Mucosa of gallbladder (tissue), 1 donor: ENCODE measurements at regions not wholly inside any gene's neighbourhood (a gene's known extent, or its start where the extent isn't known, plus 50 kb on each side); places are given as distances from the start of the nearest gene placed in this dataset.
"Not testable (repeated sequence)": the region's sequence is repeated elsewhere in the genome, so short reads cannot be mapped to it uniquely, and the experiment has no call there.

ENCODE experiments used
- DNase-seq: peaks from one replicate; pipeline ENCODE4 v3.0.0-alpha.2; 2020; ENCODE audit warnings: low spot score
- donor health status: DM: no; HTN: no; CAD: no.

DNA sequence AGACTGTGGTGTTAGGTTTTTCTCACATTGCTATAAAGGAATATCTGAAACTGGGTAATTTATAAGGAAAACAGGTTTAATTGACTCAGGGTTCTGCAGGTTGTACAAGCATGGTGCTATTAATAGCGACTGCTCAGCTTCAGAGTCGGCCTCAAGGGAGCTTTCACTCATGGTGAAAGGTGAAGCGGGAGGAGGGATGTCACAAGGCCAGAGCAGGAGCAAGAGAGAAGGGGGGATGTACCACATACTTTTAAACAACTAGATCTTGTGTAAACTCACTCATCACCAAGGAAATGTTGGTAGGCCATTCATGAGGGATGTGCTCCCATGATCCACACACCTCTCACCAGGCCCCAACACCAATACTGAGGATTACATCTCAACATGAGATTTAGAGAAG, 313.2 kb downstream of the UBE2NL start:
- not testable (repeated sequence) for DNase-seq

DNA sequence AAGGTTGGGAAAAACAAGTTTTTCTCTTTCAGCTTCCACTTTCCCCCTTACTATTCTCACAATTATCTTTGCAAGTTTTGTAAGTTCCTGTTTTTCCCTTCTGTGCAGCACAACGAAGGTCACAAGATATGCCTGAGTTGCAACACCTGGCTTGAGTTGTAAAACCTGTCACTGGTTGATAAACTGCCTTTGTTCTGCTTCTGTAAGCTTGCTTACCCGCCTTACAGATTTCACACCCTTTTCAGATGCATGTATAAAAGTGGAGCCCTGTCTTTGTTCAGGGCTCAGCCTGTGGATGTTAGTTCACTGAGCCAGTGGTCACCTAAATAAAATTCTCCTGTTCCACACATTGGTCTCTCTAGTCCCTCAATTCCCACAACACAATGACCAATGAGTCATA, 318.9 kb downstream of the UBE2NL start:
- DNase-seq = not testable (repeated sequence)

DNA sequence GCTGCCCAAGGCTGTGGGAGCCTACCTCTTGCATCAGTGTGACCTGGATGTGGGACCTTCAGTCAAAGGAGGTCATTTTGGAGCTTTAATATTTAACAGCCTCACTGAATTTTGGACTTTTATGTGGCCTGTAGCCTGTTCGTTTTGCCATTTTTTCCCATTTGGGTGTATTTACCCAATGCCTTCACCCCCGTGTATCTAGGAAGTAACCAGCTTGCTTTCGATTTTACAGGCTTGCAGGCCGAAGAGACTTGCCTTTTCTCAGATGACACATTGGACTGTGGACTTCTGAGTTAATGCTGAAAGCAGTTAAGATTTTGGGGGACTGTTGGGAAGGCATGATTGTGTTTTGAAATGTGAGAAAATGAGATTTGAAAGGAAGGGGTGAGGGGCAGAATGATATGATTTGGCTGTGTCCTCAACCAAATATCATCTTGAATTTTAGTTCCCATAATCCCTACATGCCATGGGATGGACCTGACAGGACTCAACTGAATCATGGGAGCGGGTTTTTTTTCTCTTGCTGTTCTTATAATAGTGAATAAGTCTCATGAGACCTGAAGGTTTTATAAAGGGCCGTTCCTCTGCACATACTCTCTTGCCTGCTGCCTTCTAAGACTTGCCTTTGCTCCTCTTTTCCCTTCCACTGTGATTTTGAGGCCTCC, 324.6 kb downstream of the UBE2NL start:
- DNase-seq = not testable (repeated sequence)

DNA sequence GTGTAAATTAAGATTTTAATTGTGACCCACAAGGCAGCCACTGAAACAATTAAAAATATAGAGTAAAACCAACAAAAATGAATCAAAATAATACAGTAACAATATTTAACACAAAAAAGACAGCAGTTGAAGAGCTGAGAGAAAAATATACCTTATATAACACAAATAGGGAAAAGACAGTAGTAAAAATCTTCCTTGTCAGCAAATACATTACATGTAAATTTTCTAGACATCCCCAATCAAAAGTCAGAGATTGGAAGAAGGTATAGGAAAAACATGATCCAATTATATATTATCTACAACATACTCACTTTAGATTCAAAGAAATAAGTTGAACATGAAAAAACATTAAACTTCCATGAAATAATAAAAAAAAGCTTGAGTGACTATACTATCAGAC, 330.8 kb downstream of the UBE2NL start:
- no peak for DNase-seq

DNA sequence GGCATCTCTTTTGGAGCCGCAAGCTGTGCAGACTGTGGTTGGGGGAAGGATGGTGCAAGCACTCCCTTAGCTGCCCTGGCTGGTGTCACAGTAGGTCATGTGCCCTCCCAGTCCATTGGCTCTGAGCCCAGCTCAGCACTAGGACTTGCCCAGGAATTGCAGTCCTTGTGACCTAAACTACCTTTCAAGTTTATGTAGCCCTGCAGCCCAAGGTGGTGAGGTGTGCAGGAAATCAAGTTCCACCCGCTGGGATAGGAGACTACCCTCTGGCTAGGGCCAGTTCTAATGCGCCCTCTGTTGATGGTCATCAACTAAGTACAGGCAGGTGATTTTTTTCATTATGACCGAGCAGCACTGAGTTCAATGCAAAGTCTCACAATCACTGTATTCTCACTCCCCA, 335.2 kb downstream of the UBE2NL start:
- no peak for DNase-seq

DNA sequence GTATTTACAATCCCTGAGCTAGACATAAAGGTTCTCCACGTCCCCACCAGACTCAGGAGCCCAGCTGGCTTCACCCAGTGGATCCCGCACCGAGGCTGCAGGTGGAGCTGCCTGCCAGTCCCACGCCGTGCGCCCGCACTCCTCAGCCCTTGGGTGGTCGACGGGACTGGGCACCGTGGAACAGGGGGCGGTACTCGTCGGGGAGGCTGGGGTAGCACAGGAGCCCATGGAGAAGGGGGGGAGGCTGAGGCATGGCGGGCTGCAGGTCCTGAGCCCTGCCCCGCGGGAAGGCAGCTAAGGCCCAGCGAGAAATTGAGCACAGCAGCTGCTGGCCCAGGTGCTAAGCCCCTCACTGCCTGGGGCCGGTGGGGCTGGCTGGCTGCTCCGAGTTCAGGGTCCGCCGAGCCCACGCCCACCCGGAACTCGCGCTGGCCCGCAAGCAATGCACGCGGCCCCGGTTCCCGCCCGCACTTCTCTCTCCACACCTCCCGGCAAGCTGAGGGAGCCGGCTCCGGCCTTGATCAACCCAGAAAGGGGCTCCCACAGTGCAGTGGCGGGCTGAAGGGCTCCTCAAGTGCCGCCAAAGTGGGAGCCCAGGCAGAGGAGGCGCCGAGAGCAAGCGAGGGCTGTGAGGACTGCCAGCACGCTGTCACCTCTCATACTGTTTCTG, 347.4 kb downstream of the UBE2NL start:
- not testable (repeated sequence) for DNase-seq

DNA sequence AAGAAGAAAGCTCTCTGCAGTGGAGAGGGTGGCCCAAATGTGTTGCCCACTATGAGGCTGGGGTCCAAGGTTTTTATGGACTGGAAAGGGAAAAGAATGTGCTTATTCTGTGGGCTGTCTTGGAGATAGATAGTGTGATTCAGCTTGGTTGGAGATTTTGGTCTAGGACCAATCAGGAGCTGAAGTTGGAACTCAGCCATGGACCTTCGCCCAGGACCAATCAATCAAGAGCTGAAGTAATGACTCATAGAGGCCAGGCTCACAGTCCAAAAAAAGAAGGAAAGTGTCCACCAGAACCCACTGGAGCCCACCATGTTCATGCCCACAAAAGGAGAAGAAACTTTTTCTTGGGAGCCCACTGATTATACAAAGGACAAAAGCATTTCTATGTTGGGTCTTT, 369.5 kb downstream of the UBE2NL start:
- peak; percentile 23 for DNase-seq

DNA sequence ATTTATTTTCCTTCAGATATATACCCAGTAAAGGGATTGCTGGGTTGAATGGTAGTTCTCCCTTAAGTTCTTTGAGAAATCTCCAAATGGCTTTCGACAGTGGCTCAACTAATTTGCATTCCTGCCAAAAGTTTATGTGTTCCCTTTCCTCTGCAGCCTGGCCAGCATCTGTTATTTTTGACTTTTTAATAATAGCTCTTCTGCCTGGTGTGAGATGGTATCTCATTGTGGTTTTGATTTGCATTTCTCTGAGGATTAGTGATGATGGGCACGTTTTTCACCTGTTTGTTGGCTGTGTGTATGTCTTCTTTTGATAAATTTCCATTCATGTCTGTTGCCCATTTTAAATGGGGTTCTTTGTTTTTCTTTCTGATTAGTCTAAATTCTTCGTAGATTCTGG, 375.2 kb downstream of the UBE2NL start:
- no peak for DNase-seq

DNA sequence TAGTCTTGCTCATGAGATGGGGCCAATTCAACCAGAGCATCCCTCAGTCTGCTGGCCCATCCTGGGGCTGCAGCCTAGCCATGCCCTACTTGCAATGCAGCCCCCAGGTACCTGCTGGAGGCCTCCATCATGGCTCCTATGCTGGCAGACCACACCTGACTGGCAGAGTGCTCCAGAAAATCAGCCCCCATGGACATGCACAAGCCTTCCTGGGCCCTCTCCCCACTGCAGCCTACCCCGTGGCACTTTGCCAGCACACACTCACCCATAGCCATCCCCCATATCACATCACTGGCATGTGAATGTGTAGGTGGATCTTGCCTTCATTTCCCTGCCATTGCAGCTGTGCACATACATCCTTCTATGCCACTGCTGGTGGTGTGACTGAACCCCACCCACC, 381.8 kb downstream of the UBE2NL start:
- no peak for DNase-seq

DNA sequence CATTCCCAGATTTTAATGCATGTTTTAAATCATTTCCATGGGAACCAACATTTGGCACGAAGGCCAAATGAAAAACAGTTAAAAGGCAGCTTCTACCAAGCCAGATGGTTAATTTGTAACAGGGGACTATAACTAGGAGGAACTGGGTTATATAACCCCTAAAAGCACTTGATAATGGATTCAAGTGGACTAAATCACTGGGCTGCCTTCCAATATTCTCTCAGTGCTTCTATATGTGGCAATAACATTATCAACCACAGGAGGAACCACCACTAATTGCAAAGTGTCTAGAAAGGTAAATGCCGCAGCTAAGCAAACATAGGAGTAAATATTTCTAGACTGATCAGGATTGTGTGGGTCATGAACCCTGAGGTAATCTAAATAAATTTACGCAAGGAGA, 391.5 kb downstream of the UBE2NL start:
- DNase-seq = peak; percentile 12

DNA sequence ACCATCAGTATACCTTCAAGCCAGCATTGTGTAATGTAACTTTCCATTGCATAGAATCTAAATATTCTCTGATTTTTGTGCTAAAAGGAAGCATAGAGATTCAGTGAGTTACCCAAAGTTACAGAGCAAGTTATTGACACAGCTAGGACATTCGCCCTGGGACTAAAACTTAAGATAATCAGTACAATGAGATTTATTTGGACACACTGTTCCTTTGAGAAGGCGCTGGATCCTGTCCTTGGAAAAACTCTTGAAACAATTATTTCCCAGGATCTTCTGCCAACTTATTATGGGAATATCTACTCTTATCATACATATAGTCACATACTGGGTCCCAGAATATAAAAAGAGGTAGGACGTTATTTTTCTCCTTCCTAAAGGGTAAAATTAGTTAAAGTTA, 392.0 kb downstream of the UBE2NL start:
- no peak for DNase-seq

DNA sequence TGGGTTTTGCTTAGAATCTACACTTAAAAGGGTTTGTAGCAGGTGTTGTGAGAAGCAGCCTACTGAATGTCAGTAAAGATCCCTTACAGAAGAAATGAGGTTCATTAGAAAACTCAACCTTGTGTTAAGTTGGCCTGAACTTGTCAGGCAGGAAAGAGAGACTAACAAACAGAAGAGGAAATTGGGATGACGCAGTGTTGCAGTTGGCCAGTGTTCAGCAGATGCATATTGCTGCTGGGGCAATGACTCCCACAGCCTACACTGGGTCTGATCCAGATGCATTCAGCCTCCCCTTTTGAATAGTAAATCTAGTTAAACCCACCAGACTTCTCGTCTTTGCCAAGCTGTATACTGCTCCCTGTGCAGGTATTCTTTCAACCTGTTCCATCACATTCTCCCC, 409.4 kb downstream of the UBE2NL start:
- DNase-seq = no peak

DNA sequence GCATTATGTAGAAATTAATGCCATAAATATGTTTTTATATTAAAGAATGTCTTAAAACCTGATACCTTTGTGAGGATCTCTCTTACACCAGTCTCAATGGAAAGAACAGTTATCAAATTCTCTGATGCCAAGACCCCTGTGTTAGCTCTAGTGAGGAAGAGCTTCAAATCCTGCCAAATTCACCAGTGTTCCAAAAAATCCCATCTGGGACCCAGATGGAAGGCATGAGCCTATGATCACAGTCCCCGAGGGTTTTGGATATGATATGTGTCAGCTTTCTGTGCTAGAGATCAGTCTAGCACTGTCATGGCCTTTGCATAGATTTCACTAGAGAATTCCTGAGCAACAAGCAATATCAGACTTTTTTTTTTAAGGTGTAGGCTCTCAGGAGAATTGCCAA, 412.1 kb downstream of the UBE2NL start:
- DNase-seq = no peak

DNA sequence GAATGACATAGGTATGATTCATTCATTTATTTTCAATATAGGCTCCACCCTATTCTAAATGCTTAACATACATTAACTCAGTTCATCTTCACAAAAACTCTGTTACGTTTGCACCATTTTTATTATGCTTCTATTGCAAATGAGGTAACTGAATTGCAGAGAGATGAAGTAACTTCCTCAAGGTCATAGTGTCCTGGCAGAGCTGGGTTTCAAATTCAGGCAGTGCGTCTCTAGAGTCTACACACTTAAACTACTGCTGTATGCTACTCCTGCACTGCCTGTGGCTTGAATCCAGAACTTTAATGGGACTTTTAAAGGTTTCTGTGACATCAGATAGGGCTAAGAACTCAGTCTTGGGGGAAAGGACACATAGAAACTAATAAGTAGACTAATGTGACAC, 413.4 kb downstream of the UBE2NL start:
- DNase-seq = no peak

DNA sequence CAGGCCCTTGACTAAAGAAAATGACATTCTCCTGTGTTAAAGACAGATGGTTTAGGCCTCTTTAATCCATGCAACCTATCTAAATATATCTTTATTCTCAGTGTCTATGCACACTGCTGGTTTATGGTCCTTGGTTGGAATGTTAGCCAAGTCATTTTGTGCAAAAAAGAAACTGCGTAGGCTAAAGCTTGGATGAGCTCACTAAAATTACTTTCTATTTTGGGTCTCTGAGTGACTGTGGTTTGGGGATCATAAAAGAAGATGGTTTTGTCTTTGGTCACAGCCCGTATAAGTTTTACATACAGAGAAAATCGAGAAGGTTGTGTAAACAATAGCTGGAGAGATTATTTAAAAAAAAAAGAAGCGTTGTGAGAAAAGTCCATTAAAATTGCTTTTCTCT, 443.6 kb downstream of the UBE2NL start:
- DNase-seq = no peak

DNA sequence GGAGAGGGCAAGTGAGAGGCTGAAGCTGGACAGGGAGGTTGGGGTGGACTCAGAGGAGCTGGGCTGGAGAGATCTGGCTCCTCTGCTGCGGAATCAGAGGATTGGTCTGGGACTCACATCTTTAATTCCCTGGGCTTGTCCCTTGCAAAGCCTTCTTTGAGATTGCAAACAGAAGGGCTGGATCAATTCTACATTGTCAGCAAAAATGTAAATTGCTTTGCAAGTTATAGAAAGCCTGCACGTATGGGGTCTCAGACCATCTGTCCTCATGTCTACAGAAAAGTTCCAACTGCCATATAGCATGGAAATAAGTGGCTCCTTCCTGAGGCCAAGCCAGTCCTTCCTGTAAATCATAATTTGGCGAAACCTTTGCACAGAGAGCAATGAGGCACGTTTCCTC, 449.6 kb downstream of the UBE2NL start:
- no peak for DNase-seq

DNA sequence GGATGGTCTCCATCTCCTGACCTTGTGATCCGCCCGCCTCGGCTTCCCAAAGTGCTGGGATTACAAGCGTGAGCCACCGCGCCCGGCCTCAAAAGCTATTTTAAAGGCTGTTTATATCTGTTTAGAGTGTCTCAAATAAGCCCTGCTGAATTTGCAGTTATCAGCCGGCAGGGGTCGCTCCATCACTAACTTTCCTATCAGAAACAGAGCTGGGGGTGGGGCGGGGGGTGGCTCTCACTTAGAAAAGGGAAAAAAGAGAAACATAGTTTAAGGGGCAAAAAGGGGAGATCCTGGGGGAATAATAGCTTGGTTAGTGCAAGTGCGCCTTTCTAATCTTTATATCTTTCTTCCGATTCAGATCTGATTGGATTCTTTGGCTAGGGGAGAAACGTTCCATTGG, 450.7 kb downstream of the UBE2NL start:
- DNase-seq = no peak

DNA sequence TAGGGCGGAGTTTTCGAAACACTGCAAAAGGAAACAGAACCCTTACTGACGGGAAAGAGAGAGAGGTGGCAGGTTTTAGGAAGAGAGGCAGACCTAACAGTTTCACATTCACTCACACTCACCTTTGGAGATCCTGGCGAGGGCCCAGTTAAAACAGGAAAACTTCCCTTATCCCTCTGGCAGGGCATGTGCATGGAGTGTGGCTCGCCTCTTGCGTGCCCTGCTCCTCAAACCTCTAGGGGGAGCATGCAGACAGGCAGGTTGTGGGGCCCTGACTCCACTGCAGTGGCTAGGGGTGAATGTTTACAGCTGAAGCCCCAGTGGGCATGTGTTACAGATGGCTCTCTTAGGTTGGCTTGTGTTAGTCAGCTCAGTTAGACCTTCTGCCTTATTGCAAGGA, 451.5 kb downstream of the UBE2NL start:
- DNase-seq = no peak

DNA sequence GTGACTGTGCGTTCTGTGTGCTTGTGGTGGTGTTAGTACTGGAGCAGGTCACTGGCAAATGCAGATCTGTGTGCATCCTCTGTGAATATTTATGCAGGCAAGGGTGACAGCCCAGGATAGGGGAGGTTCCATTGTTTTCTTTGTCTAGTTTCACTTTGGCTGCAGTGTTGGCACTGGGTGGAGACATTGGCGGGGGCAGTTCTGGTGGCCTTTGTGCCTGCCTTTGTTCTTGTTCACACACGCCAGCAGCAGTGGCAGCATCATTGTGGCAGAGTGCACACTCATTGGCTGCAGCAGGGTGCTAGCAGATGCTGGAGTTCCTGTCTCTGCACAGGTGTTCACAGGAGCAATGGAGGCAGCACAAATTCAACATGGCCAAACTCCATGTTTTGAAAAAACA, 495.3 kb downstream of the UBE2NL start:
- DNase-seq = no peak

DNA sequence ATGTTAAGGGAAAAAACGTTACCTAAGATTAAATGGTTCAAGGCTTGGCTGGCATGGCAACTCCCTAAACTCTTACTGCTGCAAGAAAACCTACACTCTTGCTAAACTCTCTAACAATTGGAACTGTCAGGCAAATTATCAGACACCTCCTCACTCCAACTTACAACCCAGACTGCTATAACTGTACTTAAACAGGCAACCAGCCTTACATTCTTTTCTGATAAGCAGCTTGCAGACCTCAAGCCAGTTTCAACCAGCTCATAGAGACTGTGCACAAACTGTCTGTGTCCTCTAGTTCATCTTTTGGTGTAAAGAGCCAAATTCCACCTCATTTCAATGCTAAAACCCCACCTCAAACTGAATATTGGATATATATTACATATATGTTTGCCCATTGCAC, 504.9 kb downstream of the UBE2NL start:
- no peak for DNase-seq
